ENCODE measurements at regions not wholly inside any gene's neighbourhood (a gene's known extent, or its start where the extent isn't known, plus 50 kb on each side); places are given as distances from the start of the nearest gene placed in this dataset.
"Not testable (repeated sequence)": the region's sequence is repeated elsewhere in the genome, so short reads cannot be mapped to it uniquely, and the experiment has no call there.

DNA sequence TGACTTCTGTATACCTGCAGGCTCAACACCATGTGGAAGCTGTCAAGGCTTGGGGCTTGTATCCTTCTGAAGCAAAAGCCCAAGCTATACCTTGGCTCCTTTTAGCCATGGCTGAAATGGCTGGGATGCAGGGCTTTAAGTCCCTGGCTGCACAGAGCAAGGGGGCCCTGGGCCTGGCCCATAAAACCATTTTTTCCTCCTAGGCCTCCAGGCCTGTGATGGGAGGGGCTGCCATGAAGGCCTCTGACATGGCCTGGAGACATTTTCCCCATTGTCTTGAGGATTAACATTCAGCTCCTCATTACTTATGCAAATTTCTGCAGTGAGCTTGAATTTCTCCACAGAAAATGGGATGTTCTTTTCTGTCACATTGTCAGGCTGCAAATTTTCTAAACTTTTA lies 878.0 kb upstream of the SOX11 start:
- H3K4me3 Mint-ChIP-seq; H3K27me3 Mint-ChIP-seq; H3K4me1 Mint-ChIP-seq; CTCF ChIA-PET; H3K27ac Mint-ChIP-seq; POLR2A ChIA-PET; DNase-seq; H3K36me3 Mint-ChIP-seq (ENCODE audit: low read depth): not testable (repeated sequence)
- H3K9me3 Mint-ChIP-seq = peaks cover 23% of the 10 kb centered on the region

DNA sequence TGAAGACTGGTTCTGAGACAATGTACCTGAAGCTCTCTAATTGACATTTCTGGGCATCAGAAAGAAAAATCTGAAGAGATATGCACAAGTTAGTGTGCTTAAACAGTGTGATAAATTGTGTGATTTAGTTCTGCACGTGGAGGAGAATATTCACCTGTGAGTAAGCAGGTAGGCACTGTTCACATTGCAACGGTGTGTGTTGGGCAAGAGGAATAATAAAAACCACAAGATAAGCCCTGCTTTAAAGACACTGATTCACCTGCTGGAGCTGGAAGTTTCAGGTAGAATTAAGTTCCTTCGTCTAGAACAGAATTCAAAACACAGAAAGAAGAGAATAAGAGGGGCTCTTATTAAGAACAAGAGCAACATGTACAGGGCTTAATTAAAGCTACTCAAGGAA lies 864.3 kb upstream of the SOX11 start:
- no peak overlapping the region for H3K4me3 Mint-ChIP-seq
- no peak overlapping the region for H3K27ac Mint-ChIP-seq
- POLR2A ChIA-PET = no interaction called here
- no peaks in the 10 kb centered on the region for H3K36me3 Mint-ChIP-seq (ENCODE audit: low read depth)
- H3K27me3 Mint-ChIP-seq = no peaks in the 10 kb centered on the region
- CTCF ChIA-PET = no interaction called here
- H3K4me1 Mint-ChIP-seq = no peaks in the 10 kb centered on the region
- no peak for DNase-seq
- H3K9me3 Mint-ChIP-seq = peaks cover 7% of the 10 kb centered on the region

DNA sequence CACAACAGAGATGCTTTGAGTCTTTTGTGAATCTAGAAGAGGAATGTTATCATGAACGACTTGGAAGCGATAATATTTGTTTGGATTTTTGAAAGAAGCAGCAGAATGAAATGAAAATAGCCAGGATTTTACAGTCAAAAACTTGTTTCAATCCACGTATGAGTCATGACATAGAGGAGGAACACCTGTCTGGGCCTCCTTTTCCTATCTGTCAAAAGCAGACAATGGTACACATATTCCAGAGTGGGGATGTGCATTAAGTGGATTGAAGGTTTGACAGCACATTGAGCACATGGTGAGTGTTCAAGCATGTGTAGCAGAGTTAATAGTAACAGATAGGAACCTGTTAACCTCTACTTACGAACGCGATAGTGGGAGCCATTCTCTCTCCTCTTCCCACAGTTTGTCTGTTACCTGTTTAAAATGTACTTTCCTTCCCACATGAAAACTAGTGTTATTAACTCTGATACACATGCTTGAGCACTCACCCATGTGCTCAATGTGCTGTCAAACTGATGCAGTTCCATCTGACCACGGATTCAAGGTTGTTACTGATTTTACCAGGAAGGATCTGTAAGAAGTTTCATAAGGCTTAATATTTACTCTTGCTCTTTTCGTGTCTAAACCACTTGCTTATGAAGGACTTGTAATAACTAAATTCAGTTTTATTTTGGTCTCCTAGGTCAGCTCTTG lies 863.4 kb upstream of the SOX11 start:
- POLR2A ChIA-PET = no interaction called here
- H3K9me3 Mint-ChIP-seq = peaks cover 7% of the 10 kb centered on the region
- DNase-seq = no peak

DNA sequence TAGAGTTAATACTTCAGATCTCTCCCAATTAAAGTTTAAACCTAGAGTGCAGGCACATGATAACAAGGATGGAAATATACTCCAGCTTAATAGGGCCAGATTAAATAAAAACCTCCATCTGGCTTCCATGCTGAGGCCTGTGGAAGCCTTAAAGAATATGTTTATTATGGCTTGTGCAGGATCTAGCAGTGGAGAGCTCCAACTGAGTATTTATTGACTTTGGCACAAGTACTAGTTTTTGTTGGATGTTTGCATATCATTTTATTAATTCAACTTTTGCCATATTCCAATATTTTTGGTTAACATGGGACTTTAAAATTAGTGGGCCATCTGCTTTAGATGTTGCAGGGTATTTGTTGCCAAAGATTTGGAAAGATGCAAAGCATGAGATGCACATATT lies 860.4 kb upstream of the SOX11 start:
- ChIA-PET CTCF (no interaction called here), POLR2A (no interaction called here)
- H3K4me3 Mint-ChIP-seq = no peak overlapping the region
- no peak overlapping the region for H3K27ac Mint-ChIP-seq
- H3K27me3 Mint-ChIP-seq = no peaks in the 10 kb centered on the region
- no peaks in the 10 kb centered on the region for H3K36me3 Mint-ChIP-seq (ENCODE audit: low read depth)
- no peaks in the 10 kb centered on the region for H3K4me1 Mint-ChIP-seq
- no peak for DNase-seq
- H3K9me3 Mint-ChIP-seq = peaks cover 7% of the 10 kb centered on the region

More for the DNA sequence above, 863.4 kb upstream of the SOX11 start:
- Mint-ChIP-seq H3K27ac (no peak overlapping the region), H3K27me3 (no peaks in the 10 kb centered on the region), H3K36me3 (ENCODE audit: low read depth) (no peaks in the 10 kb centered on the region), H3K4me1 (no peaks in the 10 kb centered on the region), H3K4me3 (no peak overlapping the region)
- CTCF ChIA-PET = no interaction called here

DNA sequence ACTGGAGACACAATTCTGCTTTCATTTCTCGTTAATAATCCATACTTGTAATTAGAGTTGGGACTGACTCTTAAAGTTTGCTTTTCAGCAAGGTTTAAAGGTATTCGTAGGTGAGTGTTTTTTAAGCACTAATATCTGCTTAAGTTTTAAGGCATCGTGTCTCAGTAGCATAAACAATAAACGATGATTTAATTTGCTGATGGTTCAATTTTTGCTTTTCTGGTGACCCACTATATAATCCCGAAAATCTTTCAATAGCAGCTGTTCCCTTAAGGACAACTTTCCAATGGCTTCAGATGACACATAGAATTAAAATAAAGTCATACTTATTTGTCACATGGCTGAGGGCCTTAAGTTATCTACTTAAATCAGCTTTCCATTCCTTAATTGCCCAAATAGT lies 859.5 kb upstream of the SOX11 start:
- CTCF ChIA-PET = no interaction called here
- Mint-ChIP-seq H3K36me3 (ENCODE audit: low read depth) (no peaks in the 10 kb centered on the region), H3K27ac (no peak overlapping the region), H3K9me3 (peaks cover 14% of the 10 kb centered on the region), H3K4me1 (no peaks in the 10 kb centered on the region), H3K4me3 (no peak overlapping the region), H3K27me3 (no peaks in the 10 kb centered on the region)
- POLR2A ChIA-PET = no interaction called here
- no peak for DNase-seq

DNA sequence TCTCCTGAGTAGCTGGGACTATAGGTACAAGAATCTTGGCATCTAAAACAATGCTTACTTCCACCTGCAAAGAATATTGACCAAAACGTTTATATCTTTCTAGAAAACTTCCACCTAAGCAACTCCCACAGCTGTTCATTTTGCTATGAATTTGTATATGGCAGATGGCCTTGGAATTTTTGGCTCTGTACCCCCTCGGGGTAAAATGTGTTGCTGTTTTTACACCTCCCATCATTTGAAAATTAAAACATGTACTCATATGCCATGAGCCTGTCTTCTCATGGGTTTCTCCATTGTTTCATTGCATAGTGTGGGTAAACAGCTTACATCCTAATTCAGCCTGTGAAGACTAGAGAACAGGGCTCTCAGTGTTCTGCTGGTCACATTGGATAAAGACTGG lies 853.6 kb upstream of the SOX11 start:
- no peak overlapping the region for H3K4me3 Mint-ChIP-seq
- POLR2A ChIA-PET = no interaction called here

DNA sequence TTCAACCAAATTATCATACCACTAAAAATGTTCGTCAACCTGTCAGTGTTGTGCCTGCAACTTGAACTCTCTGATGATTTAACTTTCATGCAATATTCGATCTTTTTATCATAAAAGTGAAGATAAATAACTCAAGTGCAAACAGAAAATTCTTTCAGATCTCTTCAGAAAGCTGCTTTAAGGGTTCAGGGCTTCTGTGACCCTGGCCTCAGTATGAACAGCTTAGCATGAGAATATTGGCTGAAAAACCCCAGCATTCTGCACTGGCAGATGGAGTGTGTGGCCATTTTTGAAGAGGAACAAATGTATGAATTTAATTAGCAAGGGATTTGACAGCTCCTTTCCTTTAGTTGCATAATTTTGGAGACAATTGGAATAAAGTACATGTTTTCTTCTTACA lies 851.4 kb upstream of the SOX11 start:
- H3K4me1 Mint-ChIP-seq = no peaks in the 10 kb centered on the region
- H3K36me3 Mint-ChIP-seq (ENCODE audit: low read depth) = no peaks in the 10 kb centered on the region
- H3K9me3 Mint-ChIP-seq = peaks cover 23% of the 10 kb centered on the region
- DNase-seq = no peak
- no peak overlapping the region for H3K27ac Mint-ChIP-seq
- no peak overlapping the region for H3K4me3 Mint-ChIP-seq
- H3K27me3 Mint-ChIP-seq = no peaks in the 10 kb centered on the region
- CTCF ChIA-PET = no interaction called here
- POLR2A ChIA-PET = no interaction called here

More for the DNA sequence above, 853.6 kb upstream of the SOX11 start:
- no peaks in the 10 kb centered on the region for H3K27me3 Mint-ChIP-seq
- no peaks in the 10 kb centered on the region for H3K4me1 Mint-ChIP-seq
- no peak overlapping the region for H3K27ac Mint-ChIP-seq
- no peaks in the 10 kb centered on the region for H3K36me3 Mint-ChIP-seq (ENCODE audit: low read depth)
- CTCF ChIA-PET = no interaction called here
- H3K9me3 Mint-ChIP-seq = peaks cover 17% of the 10 kb centered on the region
- DNase-seq = no peak

DNA sequence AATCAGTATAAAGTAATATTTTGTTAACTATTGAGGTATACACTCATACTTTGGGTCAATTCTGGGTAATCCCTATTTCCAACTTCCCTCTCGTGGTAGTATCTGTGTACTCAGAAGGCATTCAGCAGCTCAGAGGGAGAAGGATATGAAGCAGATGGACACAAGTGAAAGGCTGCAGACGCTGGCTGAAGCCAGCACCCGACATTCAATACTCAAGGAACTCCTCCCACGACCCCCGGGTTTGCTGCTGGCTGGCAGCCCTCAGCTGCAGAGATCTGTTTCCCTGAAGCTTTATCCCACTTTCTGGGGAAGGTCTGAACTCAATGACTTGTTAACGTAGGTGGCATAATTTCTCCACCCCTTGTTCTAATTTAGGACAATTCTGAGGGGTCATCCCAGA lies 847.3 kb upstream of the SOX11 start:
- CTCF ChIA-PET = no interaction called here
- Mint-ChIP-seq H3K4me1 (no peaks in the 10 kb centered on the region), H3K4me3 (no peak overlapping the region), H3K36me3 (ENCODE audit: low read depth) (no peaks in the 10 kb centered on the region), H3K9me3 (peaks cover 16% of the 10 kb centered on the region), H3K27ac (no peak overlapping the region), H3K27me3 (no peaks in the 10 kb centered on the region)
- POLR2A ChIA-PET = no interaction called here
- no peak for DNase-seq

DNA sequence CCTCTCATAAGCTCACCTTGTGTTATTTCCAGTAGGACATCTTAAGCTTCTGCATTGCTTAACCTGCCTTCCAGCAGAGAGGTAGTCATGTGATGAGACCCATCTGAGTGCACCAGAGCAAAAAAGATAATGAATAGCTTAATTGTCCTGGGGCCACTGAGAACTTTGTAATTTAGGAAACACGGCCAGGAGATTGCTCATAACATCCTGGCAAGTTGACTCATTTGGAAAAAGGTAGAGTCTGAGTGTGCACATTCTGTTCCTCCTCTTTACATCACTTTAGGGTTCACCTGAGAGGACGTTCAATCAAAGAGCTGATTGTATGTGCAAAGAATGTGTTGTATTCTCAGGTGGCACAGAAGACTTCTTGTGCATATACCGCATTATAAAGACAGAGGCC lies 830.2 kb upstream of the SOX11 start:
- no peaks in the 10 kb centered on the region for H3K27me3 Mint-ChIP-seq
- H3K4me1 Mint-ChIP-seq = no peaks in the 10 kb centered on the region
- POLR2A ChIA-PET = no interaction called here
- CTCF ChIA-PET = no interaction called here
- peaks cover 11% of the 10 kb centered on the region for H3K9me3 Mint-ChIP-seq
- H3K4me3 Mint-ChIP-seq = no peak overlapping the region
- H3K36me3 Mint-ChIP-seq (ENCODE audit: low read depth) = no peaks in the 10 kb centered on the region
- no peak for DNase-seq
- no peak overlapping the region for H3K27ac Mint-ChIP-seq

DNA sequence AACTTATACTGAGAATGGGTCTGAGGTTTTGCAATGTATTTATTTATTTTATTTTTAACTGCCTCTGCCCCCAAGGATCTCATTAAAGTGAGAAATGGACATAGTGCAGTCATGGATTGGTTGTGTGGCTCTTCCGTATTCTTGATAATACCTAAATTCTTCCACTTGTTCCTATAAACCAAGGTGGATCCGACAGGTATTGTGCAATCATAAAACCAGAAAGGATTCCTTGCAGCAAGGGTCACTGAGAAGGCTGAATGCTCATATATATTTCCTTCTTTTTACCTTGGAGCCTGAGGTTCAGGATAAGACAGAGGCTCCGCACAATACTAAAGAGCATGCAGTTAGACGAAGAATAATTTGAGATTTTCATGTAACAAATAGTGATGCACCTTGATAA lies 826.0 kb upstream of the SOX11 start:
- POLR2A ChIA-PET = no interaction called here
- peaks cover 12% of the 10 kb centered on the region for H3K9me3 Mint-ChIP-seq
- no peaks in the 10 kb centered on the region for H3K27me3 Mint-ChIP-seq
- no peak overlapping the region for H3K4me3 Mint-ChIP-seq
- no peak for DNase-seq
- H3K4me1 Mint-ChIP-seq = no peaks in the 10 kb centered on the region
- CTCF ChIA-PET = no interaction called here
- no peak overlapping the region for H3K27ac Mint-ChIP-seq
- no peaks in the 10 kb centered on the region for H3K36me3 Mint-ChIP-seq (ENCODE audit: low read depth)

DNA sequence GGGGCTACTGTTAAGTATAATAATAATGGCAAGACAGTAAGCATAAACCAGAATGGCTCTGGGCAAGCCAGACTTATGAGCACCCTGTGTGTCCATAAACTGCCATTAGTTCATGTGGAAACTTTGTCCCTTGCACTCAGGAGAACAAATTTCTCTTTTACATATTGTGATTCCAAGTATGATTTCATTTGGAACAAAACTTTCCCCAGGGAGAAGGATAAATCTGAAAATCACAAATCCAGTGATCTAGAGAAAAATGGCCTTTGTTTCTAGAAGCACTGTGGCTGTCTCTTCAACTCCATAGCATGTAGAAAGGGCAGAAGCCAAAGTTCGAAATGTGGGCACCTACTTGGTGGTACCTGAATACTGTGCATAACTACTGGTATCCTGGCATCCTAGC lies 823.7 kb upstream of the SOX11 start:
- peaks cover 9% of the 10 kb centered on the region for H3K9me3 Mint-ChIP-seq
- no peak overlapping the region for H3K4me3 Mint-ChIP-seq
- H3K27me3 Mint-ChIP-seq = no peaks in the 10 kb centered on the region
- no peaks in the 10 kb centered on the region for H3K4me1 Mint-ChIP-seq
- POLR2A ChIA-PET = no interaction called here
- H3K27ac Mint-ChIP-seq = no peak overlapping the region
- H3K36me3 Mint-ChIP-seq (ENCODE audit: low read depth) = no peaks in the 10 kb centered on the region
- no peak for DNase-seq
- CTCF ChIA-PET = no interaction called here

DNA sequence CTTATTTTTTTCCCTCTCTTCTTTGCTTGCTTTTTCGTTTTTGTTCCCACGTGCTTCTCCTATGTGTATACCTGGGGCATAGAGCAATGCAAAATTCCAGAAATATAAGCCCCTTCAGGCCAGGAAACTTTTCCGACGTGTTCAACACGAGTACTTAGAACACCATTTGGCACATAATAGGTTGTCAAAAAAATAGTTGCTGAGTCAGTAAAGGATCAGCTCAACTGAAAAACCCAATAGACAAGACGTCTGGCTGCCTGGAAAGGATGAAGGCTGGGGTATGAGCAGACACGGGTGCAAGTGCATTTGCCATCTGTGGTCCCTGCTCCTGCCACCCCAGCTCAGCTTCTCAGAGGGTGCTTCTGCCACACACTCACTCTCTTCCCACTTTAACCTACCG lies 823.0 kb upstream of the SOX11 start:
- H3K4me1 Mint-ChIP-seq = no peaks in the 10 kb centered on the region
- H3K27me3 Mint-ChIP-seq = no peaks in the 10 kb centered on the region
- peaks cover 8% of the 10 kb centered on the region for H3K9me3 Mint-ChIP-seq
- H3K36me3 Mint-ChIP-seq (ENCODE audit: low read depth) = no peaks in the 10 kb centered on the region
- H3K27ac Mint-ChIP-seq = no peak overlapping the region
- ChIA-PET CTCF (no interaction called here), POLR2A (no interaction called here)
- no peak for DNase-seq
- H3K4me3 Mint-ChIP-seq = no peak overlapping the region

DNA sequence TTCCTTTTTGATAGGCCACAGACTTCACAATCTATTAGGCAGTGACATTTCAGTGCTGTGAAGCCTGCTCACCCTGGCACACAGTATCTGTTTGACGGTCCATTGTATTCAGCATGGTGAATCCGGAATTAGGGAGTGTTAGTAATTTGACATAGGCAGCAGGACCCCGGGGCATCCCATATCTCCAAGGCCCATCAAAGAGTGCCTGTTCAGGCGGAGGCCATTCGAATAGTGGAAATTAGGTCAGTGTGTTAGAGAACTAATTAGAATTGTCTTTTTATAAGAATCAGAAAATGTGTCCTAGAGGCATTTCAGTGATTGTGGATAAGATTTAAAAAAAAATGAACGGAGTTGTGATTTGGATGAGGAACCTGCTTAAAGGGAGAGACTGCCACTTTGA lies 818.8 kb upstream of the SOX11 start:
- POLR2A ChIA-PET = no interaction called here
- no peak overlapping the region for H3K27ac Mint-ChIP-seq
- no peaks in the 10 kb centered on the region for H3K4me1 Mint-ChIP-seq
- no peak for DNase-seq
- H3K4me3 Mint-ChIP-seq = no peak overlapping the region
- CTCF ChIA-PET = no interaction called here
- no peaks in the 10 kb centered on the region for H3K27me3 Mint-ChIP-seq
- peaks cover 15% of the 10 kb centered on the region for H3K9me3 Mint-ChIP-seq
- no peaks in the 10 kb centered on the region for H3K36me3 Mint-ChIP-seq (ENCODE audit: low read depth)

DNA sequence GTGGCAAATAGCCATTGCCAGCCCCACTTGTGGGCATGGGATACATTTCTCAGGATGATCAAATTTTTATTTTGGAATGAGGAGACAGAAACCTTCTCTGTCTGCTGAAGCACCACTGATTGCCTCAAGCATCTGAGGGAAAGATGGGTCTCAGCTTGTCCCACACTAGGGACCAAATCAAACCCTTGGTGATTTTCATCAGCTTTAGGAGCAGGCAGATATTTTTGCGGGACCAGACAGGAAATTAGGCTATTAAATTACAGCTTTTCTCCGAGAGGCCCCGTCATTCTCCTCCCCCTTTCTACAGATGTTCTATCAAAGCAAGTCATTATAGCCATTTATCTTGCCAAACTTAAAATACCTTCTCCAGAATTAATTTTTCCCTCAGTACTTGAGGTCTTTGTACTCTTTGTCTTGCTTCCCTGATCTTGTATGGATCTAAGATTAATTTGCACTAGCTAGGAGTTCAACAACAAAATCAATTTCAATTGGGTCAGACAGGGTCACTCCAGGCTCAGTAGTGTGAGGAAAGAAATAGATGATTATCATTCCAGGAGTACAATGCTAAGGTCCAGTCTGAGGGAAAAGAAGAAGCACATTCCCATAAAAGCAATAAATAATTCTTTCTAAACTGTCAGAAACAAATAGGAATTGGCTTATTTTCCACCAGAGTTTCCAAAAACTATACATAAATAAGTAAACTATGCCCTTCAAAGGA lies 818.1 kb upstream of the SOX11 start:
- ChIA-PET CTCF (no interaction called here), POLR2A (no interaction called here)
- no peaks in the 10 kb centered on the region for H3K36me3 Mint-ChIP-seq (ENCODE audit: low read depth)
- no peaks in the 10 kb centered on the region for H3K27me3 Mint-ChIP-seq
- H3K4me1 Mint-ChIP-seq = no peaks in the 10 kb centered on the region
- no peak overlapping the region for H3K27ac Mint-ChIP-seq
- H3K9me3 Mint-ChIP-seq = peaks cover 14% of the 10 kb centered on the region
- no peak for DNase-seq
- no peak overlapping the region for H3K4me3 Mint-ChIP-seq
